Skin epidermis (tissue), 12 donors: ENCODE measurements at regions not wholly inside any gene's neighbourhood (a gene's known extent, or its start where the extent isn't known, plus 50 kb on each side); places are given as distances from the start of the nearest gene placed in this dataset.
"Not testable (repeated sequence)": the region's sequence is repeated elsewhere in the genome, so short reads cannot be mapped to it uniquely, and the experiment has no call there.

Experiments used
- H3K27ac ChIP-seq, 21 experiments: fragments of 200-600 bp; sonication (generic) in 11 of 21; one replicate each; pipeline ENCODE4 v1.5.0; 2020; ENCODE audit warnings: mild to moderate bottlenecking in 3 of 21, inconsistent platforms in 2 of 21, moderate library complexity in 2 of 21
- H3K4me3 ChIP-seq, 7 experiments: fragments of 200-600 bp; sonication (generic) in 2 of 7; one replicate each; pipeline ENCODE4 v1.5.0; 2020; ENCODE audit warnings: inconsistent platforms in 2 of 7, mild to moderate bottlenecking in 2 of 7, moderate library complexity in 1 of 7

- Histone ChIP-seq H3K27ac (no peak overlapping the region), H3K4me3 (no peak overlapping the region)
These were observed 503.6 kb upstream of the SYT4 start for GRCh38 chr18:43780782-43781340.

- H3K4me3 ChIP-seq = no peak overlapping the region
These were observed 507.9 kb upstream of the SYT4 start for GRCh38 chr18:43785158-43785557.

GRCh38 chr18:43786893-43787292 lies 509.6 kb upstream of the SYT4 start:
- H3K4me3 ChIP-seq = no peak overlapping the region
- no peak overlapping the region for H3K27ac ChIP-seq

More at GRCh38 chr18:43785158-43785557, 507.9 kb upstream of the SYT4 start:
- no peak overlapping the region for H3K27ac ChIP-seq

GRCh38 chr18:43787721-43788120 lies 510.4 kb upstream of the SYT4 start:
- not testable (repeated sequence) for H3K27ac ChIP-seq, H3K4me3 ChIP-seq

GRCh38 chr18:43789234-43790000 lies 512.1 kb upstream of the SYT4 start:
- H3K4me3 ChIP-seq = no peak overlapping the region
- H3K27ac ChIP-seq = no peak overlapping the region

- Histone ChIP-seq H3K27ac (no peak overlapping the region), H3K4me3 (no peak overlapping the region)
These were observed 516.6 kb upstream of the SYT4 start for GRCh38 chr18:43793910-43794309.

- Histone ChIP-seq H3K4me3 (no peak overlapping the region), H3K27ac (no peak overlapping the region)
These were observed 517.1 kb upstream of the SYT4 start for GRCh38 chr18:43794363-43794762.

- no peak overlapping the region for H3K27ac ChIP-seq
- no peak overlapping the region for H3K4me3 ChIP-seq
These were observed 520.1 kb upstream of the SYT4 start for GRCh38 chr18:43797347-43797746.

GRCh38 chr18:43800584-43800983 lies 523.3 kb upstream of the SYT4 start:
- no peak overlapping the region for H3K4me3 ChIP-seq
- H3K27ac ChIP-seq = no peak overlapping the region

- no peak overlapping the region for H3K4me3 ChIP-seq
- no peak overlapping the region for H3K27ac ChIP-seq
These were observed 528.4 kb upstream of the SYT4 start for GRCh38 chr18:43805646-43806194.

- Histone ChIP-seq H3K27ac (no peak overlapping the region), H3K4me3 (no peak overlapping the region)
These were observed 535.3 kb upstream of the SYT4 start for GRCh38 chr18:43812627-43813026.

- Histone ChIP-seq H3K27ac (no peak overlapping the region), H3K4me3 (no peak overlapping the region)
These were observed 542.1 kb upstream of the SYT4 start for GRCh38 chr18:43819397-43819796.

- H3K27ac ChIP-seq = no peak overlapping the region
- no peak overlapping the region for H3K4me3 ChIP-seq
These were observed 542.6 kb upstream of the SYT4 start for GRCh38 chr18:43819873-43820272.

- Histone ChIP-seq H3K27ac (no peak overlapping the region), H3K4me3 (no peak overlapping the region)
These were observed 548.5 kb upstream of the SYT4 start for GRCh38 chr18:43825768-43826167.

GRCh38 chr18:43826215-43826614 lies 548.9 kb upstream of the SYT4 start:
- Histone ChIP-seq H3K27ac (no peak overlapping the region), H3K4me3 (no peak overlapping the region)

- no peak overlapping the region for H3K27ac ChIP-seq
- no peak overlapping the region for H3K4me3 ChIP-seq
These were observed 550.0 kb upstream of the SYT4 start for GRCh38 chr18:43827311-43827710.

- Histone ChIP-seq H3K27ac (peak overlapping the region in 2 of 21 experiments; percentile 7 to 20), H3K4me3 (no peak overlapping the region)
These were observed 553.0 kb upstream of the SYT4 start for GRCh38 chr18:43830303-43830702.

- Histone ChIP-seq H3K27ac (peak overlapping the region in 1 of 21 experiments; percentile 7), H3K4me3 (no peak overlapping the region)
These were observed 553.7 kb upstream of the SYT4 start for GRCh38 chr18:43830947-43831346.

GRCh38 chr18:43846299-43846698 lies 569.0 kb upstream of the SYT4 start:
- peak overlapping the region in 10 of 21 experiments; percentile 29 to 87 (median 69) for H3K27ac ChIP-seq
- H3K4me3 ChIP-seq = no peak overlapping the region

GRCh38 chr18:43847164-43848091 lies 570.1 kb upstream of the SYT4 start:
- H3K27ac ChIP-seq = peak overlapping the region in 20 of 21 experiments; percentile 4 to 87 (median 60)
- H3K4me3 ChIP-seq = no peak overlapping the region
